ENCODE measurements at regions not wholly inside any gene's neighbourhood (a gene's known extent, or its start where the extent isn't known, plus 50 kb on each side); places are given as distances from the start of the nearest gene placed in this dataset.
"Not testable (repeated sequence)": the region's sequence is repeated elsewhere in the genome, so short reads cannot be mapped to it uniquely, and the experiment has no call there.

DNA sequence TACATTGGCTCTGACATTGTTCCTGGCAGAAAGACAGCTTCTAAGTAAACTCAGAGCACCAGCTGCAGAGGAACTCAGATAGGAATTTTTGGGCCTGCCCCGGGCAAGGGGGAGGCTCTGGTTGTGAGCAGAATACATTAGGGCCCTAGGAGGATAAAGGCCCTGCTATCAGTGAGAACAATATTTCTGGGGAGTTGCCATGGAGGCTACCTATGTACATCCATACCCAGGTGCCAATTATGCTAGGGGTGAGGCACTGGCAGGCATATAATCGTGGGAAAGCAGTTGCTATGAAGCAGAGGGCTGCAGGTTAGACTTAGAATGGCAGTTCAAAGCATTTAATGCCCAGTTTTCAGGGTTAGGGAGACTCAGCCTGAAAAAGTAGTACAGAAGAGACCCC, 273.5 kb upstream of the EDA2R start:
- no peak for DNase-seq (ENCODE audit: low read depth)

DNA sequence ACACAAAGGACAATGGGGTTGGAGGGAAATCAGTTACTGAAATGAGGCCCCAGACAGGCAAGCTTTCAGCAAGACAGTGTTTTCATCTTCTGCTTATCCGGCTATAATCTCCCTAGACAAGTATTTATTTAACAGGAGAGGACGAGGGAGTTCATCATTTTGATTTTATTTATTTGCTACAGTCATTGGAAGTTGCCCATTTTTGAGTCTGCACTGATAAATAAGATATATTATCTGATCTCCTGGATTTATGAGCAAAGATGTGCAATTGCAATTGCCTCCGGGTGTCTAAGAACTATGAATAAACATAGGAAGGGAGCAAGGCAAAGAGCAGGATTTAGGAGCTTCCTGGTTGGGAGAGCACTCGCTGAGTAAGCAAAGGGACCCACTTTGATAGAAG, 263.2 kb upstream of the EDA2R start:
- no peak for DNase-seq (ENCODE audit: low read depth)

DNA sequence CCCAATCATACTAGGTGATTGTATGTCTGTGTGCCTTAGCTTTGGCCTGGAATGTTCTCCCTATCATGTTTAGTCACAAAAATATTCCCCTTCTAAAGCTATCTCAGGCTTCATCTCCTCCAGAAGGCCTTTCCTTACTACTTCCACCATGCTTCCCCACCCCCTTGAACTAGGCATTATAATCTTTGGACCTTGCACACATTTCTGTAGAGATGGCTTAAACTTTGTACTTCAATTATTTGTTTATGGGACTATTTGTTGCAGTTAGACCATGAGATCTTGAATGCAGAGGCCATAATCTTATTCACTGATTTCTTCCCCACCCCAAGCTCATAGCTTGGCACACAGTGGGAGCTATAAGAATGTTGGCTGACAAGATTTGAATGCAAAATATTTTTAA, 262.0 kb upstream of the EDA2R start:
- DNase-seq (ENCODE audit: low read depth) = no peak

DNA sequence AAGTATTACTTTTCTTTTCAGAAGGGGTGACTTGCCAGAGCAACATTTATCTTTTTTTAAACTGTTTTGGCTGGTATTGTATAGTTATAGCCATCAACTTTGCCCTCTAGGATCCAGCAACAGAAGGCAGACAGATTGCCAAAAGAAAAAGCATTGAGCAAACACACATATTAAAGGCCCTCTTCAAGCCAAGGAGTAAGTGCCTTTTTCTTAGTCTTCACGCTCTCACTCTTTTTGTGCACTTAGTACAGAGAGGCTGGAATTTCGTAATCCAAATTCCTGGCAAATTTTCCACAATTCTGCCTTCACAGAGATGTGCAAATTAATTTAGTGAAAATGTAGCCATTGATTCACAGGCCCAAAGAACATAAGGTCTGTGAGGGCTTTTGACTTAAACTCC, 253.1 kb upstream of the EDA2R start:
- DNase-seq (ENCODE audit: low read depth) = no peak

DNA sequence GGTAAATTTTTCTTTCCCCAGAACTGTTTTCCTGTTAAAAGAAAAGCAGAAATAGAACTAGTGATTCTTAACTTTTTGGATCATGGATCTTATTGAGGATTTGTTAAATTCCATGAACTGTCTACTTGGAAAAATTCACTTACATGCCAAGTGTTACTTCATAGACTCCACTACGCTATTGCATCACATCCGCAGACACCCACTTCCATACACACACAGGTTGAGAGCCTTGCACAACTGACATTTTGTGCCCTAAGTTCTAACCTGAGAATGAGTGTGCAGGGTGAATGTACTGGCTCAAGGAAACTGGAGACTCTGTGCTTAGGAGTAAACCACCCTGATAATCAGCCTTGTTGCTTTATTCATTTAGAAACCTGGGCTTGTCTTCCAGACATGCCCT, 250.5 kb upstream of the EDA2R start:
- DNase-seq (ENCODE audit: low read depth) = no peak

- no peak for DNase-seq (ENCODE audit: low read depth)
Measured at GRCh38 chrX:66882101-66882500, 243.2 kb upstream of the EDA2R start.

- DNase-seq (ENCODE audit: low read depth) = no peak
Measured at GRCh38 chrX:66876776-66877175, 237.9 kb upstream of the EDA2R start.

DNA sequence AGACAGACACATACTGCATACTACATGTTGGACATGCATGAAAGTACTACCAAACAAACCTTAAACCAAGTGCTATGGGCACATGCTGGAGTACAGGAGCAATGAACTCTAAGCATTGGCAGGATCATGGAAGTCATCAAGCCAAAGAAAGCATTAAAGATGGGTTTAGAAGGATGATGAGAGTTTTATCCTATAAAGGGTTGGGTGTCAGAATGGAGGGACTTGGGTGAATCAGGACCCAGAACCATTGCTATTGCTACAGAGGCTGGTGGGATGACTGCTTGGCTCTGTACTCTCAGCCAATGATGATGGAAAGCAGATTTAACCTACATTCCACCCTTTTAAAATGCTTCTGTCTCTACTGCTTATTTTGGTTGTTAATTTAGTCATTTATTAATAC, 233.9 kb upstream of the EDA2R start:
- DNase-seq (ENCODE audit: low read depth) = no peak

- DNase-seq (ENCODE audit: low read depth) = no peak
Measured at GRCh38 chrX:66863721-66864120, 224.8 kb upstream of the EDA2R start.

- DNase-seq (ENCODE audit: low read depth) = no peak
Measured at GRCh38 chrX:66833426-66833825, 194.5 kb upstream of the EDA2R start.

DNA sequence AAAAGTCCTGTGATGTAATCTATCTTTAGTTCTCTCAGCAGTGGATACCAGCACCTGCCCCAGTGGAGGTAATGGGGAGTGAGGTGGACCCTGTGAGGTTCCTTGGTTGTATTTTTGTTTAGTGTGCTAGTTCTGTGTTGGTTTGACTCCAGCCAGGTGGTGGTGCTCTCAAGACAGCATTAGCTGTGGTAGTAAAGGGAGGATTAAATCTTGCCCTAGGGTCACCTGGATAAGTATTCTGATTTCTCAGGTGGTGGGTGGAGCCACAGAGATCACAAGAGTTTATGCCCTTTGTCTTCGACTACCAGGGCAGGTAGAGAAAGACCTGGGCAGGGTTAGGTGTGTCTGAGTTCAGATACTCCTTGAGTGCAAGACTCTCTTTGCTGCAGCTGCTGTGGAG, 176.3 kb upstream of the EDA2R start:
- no peak for DNase-seq (ENCODE audit: low read depth)

DNA sequence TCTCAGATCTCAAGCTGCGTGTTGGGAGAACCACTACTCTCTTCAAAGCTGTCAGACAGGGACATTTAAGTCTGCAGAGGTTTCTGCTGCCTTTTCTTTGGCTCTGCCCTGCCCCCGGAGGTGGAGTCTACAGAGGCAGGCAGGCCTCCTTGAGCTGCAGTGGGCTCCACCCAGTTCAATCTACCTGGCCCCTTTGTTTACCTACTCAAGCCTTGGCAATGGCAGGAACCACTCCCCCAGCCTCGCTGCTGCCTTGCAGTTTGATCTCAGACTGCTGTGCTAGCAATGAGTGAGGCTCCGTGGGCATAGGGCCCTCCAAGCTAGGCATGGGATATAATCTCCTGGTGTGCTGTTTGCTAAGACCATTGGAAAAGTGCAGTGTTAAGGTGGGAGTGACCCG, 155.6 kb upstream of the EDA2R start:
- DNase-seq (ENCODE audit: low read depth) = not testable (repeated sequence)

GRCh38 chrX:66766318-66766717, 127.4 kb upstream of the EDA2R start:
- DNase-seq (ENCODE audit: low read depth) = no peak

- no peak for DNase-seq (ENCODE audit: low read depth)
Measured at GRCh38 chrX:66760651-66761050, 121.8 kb upstream of the EDA2R start.

DNA sequence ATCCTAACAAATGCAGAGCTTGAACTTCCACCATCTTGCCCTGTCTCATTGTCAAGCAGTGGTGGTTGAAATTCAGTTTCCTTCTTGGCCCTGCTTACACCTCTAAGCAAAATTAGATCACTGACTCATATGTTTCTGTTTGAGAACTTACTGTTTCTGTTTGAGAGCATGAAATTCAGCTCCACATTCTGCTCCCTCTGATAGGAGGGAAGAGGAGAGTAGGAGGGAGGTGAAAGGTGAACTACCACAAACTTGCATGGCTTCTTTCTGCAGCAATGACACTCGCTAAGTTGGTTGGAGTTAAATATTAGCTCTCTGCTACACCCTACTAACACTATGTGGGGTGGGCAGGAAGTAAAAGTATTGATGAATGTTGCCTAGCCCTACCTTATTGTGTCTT, 117.8 kb upstream of the EDA2R start:
- no peak for DNase-seq (ENCODE audit: low read depth)

DNA sequence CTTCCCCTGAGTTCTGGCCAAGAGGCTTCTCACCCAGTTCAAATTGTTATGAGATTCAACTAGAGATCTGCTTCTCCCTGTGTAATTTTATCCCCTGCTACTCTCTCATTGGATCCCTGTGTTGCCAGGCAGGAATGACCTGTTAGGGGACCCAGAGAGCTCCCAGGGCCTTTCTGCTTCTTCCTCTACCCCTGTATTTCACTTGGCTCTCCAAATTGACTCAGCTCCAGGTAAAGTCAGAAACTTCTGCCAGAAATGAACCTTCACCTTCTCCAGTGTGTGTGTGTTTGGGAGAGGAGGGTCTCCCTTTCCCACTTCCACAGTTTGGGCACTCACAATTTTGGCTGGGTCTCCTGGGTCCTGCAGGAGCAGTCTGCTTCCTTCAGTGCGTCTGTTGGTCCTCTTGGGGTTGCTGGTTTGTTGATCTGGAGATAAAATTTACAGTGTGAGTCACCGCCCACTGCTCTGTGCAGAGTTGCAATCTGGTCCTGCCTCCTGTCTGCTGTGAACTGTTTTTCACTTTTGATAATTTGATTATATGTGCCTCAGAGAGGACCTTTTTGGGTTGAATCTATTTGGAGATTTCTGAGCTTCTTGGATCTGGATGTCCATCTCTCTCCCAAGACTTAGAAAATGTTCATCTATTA, 112.4 kb upstream of the EDA2R start:
- DNase-seq (ENCODE audit: low read depth) = no peak

DNA sequence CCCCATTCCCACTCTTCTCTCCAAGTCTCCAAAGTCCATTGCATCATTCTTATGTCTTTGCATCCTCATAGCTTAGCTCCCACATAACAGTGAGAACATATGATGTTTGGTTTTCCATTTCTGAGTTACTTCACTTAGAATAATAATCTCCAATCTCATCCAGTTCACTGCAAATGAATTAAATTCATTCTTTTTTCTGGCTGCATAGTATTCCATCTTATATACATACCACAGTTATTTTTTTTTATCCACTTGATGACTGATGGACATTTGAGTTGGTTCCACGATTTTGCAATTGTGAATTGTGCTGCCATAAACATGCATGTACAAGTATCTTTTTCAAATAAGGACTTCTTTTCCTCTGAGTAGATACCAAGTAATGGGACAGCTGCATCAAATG, 105.6 kb upstream of the EDA2R start:
- not testable (repeated sequence) for DNase-seq (ENCODE audit: low read depth)

- no peak for DNase-seq (ENCODE audit: low read depth)
Measured at GRCh38 chrX:66731398-66731797, 92.5 kb upstream of the EDA2R start.

DNA sequence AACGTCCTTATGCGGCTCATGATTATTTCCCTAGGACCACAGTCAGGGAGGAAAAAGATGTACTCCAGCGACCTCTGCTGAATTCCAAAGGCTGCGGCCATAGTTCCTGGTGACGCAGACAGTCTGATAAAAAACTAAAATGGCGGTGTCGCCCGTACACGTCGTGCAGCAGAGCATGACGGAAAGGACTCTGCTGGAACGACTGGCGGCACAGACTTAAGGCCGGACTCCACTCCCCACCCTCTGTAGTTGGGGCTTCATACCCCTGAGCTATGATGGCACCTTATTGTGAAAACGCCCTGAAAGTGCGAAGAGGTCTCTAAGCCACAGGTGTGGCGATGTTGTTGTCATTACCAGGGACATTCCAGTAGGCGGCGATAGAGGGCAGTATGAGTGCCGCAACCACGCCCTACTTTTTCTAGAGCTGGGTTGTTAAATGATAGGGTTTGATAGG, 90.0 kb upstream of the EDA2R start:
- peak; percentile 39 for DNase-seq (ENCODE audit: low read depth)

GRCh38 chrX:66717926-66718325, 79.0 kb upstream of the EDA2R start:
- no peak for DNase-seq (ENCODE audit: low read depth)

- no peak for DNase-seq (ENCODE audit: low read depth)
Measured at GRCh38 chrX:66698273-66699204, 59.7 kb upstream of the EDA2R start.

DNA sequence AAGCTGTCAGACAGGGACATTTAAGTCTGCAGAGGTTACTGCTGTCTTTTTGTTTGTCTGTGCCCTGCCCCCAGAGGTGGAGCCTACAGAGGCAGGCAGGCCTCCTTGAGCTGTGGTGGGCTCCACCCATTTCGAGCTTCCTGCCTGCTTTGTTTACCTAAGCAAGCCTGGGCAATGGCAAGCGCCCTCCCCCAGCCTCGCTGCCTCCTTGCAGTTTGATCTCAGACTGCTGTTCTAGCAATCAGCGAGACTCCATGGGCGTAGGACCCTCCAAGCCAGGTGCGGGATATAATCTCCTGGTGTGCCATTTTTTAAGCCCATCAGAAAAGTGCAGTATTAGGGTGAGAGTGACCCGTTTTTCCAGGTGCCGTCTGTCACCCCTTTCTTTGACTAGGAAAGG, 53.6 kb upstream of the EDA2R start:
- DNase-seq (ENCODE audit: low read depth) = not testable (repeated sequence)
